H9 (cell line): ENCODE measurements at regions not wholly inside any gene's neighbourhood (a gene's known extent, or its start where the extent isn't known, plus 50 kb on each side); places are given as distances from the start of the nearest gene placed in this dataset.

Source experiments
- DNase-seq: peaks from one replicate; pipeline ENCODE4 v3.0.0-alpha.2; 2017
- H2AFZ ChIP-seq: one replicate; pipeline ENCODE4 v1.6.1; 2013; ENCODE audit warnings: mild to moderate bottlenecking, low read length, control low read depth, moderate library complexity
- H2AK5ac ChIP-seq: 2 replicates; pipeline ENCODE4 v1.6.1; 2013; ENCODE audit warnings: low read length, control low read depth, mixed read lengths; ENCODE audit not compliant: insufficient read length
- H2BK120ac ChIP-seq: one replicate; pipeline ENCODE4 v1.6.1; 2013; ENCODE audit warnings: low read depth, mild to moderate bottlenecking, low read length, control low read depth, inconsistent platforms; ENCODE audit not compliant: poor library complexity, severe bottlenecking
- H2BK12ac ChIP-seq: 2 replicates; pipeline ENCODE4 v1.6.1; 2013; ENCODE audit warnings: low read length, control low read depth, mixed read lengths, low read depth; ENCODE audit not compliant: insufficient read length
- H2BK15ac ChIP-seq: 2 replicates; pipeline ENCODE4 v1.6.1; 2013; ENCODE audit warnings: low read depth, low read length, control low read depth
- H2BK20ac ChIP-seq: one replicate; pipeline ENCODE4 v1.6.1; 2013; ENCODE audit warnings: low read depth, mild to moderate bottlenecking, low read length, control low read depth, inconsistent platforms; ENCODE audit not compliant: poor library complexity, severe bottlenecking
- H2BK5ac ChIP-seq: 2 replicates; pipeline ENCODE4 v1.6.1; 2013; ENCODE audit warnings: low read length, control low read depth, mixed read lengths; ENCODE audit not compliant: insufficient read length
- H3K14ac ChIP-seq: 2 replicates; pipeline ENCODE4 v1.6.1; 2013; ENCODE audit warnings: low read length, control low read depth; ENCODE audit not compliant: insufficient read depth
- H3K18ac ChIP-seq: 2 replicates; pipeline ENCODE4 v1.6.1; 2013; ENCODE audit warnings: low read depth, mild to moderate bottlenecking, mixed read lengths, low read length, control low read depth; ENCODE audit not compliant: insufficient read length
- H3K23ac ChIP-seq: 2 replicates; pipeline ENCODE4 v1.6.1; 2013; ENCODE audit warnings: low read length, control low read depth, mixed read lengths, low read depth; ENCODE audit not compliant: insufficient read length
- H3K23me2 ChIP-seq: 2 replicates; pipeline ENCODE4 v1.6.1; 2013; ENCODE audit warnings: low read depth, mild to moderate bottlenecking, mixed read lengths, low read length, control low read depth; ENCODE audit not compliant: insufficient read length, poor library complexity, severe bottlenecking
- H3K27ac ChIP-seq: 2 replicates; pipeline ENCODE4 v1.5.1; 2013; ENCODE audit warnings: low read length, control low read depth, mixed read lengths, low read depth; ENCODE audit not compliant: insufficient read length
- H3K27me3 ChIP-seq: 2 replicates; pipeline ENCODE4 v1.6.1; 2013; ENCODE audit warnings: low read length, control low read depth, inconsistent platforms; ENCODE audit not compliant: insufficient read depth
- H3K4ac ChIP-seq: 2 replicates; pipeline ENCODE4 v1.6.1; 2013; ENCODE audit warnings: low read depth, mild to moderate bottlenecking, control low read depth, inconsistent platforms, low read length, moderate library complexity
- H3K4me1 ChIP-seq: 2 replicates; pipeline ENCODE4 v1.6.1; 2013; ENCODE audit warnings: low read length, control low read depth, inconsistent platforms; ENCODE audit not compliant: insufficient read depth
- H3K4me2 ChIP-seq: 2 replicates; pipeline ENCODE4 v1.6.1; 2013; ENCODE audit warnings: low read length, control low read depth, mixed read lengths; ENCODE audit not compliant: insufficient read length, insufficient read depth
- H3K56ac ChIP-seq: 2 replicates; pipeline ENCODE4 v1.6.1; 2013; ENCODE audit warnings: low read depth, mild to moderate bottlenecking, mixed read lengths, low read length, control low read depth; ENCODE audit not compliant: insufficient read length
- H3K79me1 ChIP-seq: 2 replicates; pipeline ENCODE4 v1.6.1; 2013; ENCODE audit warnings: low read depth, mild to moderate bottlenecking, moderate library complexity, low read length, control low read depth, inconsistent platforms; ENCODE audit not compliant: insufficient read depth, poor library complexity, severe bottlenecking
- H3K79me2 ChIP-seq: 2 replicates; pipeline ENCODE4 v1.6.1; 2013; ENCODE audit warnings: low read length, control low read depth, inconsistent platforms; ENCODE audit not compliant: insufficient read depth
- H3K9ac ChIP-seq: 2 replicates; pipeline ENCODE4 v1.6.1; 2013; ENCODE audit warnings: low read length, control low read depth, mixed read lengths; ENCODE audit not compliant: insufficient read length; ENCODE audit errors: extremely low read depth
- H3K9me3 ChIP-seq: one replicate; pipeline ENCODE4 v1.6.1; 2013; ENCODE audit warnings: low read depth, low read length, inconsistent platforms; ENCODE audit not compliant: control insufficient read depth
- H3T11ph ChIP-seq: one replicate; pipeline ENCODE4 v1.6.1; 2013; ENCODE audit warnings: mild to moderate bottlenecking, low read length, control low read depth, inconsistent platforms
- H4K20me1 ChIP-seq: one replicate; pipeline ENCODE4 v1.6.1; 2013; ENCODE audit not compliant: control insufficient read depth, insufficient read length, insufficient read depth
- H4K5ac ChIP-seq: 2 replicates; pipeline ENCODE4 v1.6.1; 2013; ENCODE audit warnings: low read depth, mild to moderate bottlenecking, mixed read lengths, low read length, control low read depth; ENCODE audit not compliant: insufficient read length
- H4K8ac ChIP-seq: replicated peaks from 2 replicates; pipeline ENCODE4 v1.6.1; 2013; ENCODE audit warnings: low read length, control low read depth, mixed read lengths, low read depth; ENCODE audit not compliant: insufficient read length
- H4K91ac ChIP-seq: 2 replicates; pipeline ENCODE4 v1.6.1; 2013; ENCODE audit warnings: low read depth, mild to moderate bottlenecking, moderate library complexity, mixed read lengths, low read length, control low read depth; ENCODE audit not compliant: insufficient read length
- H3K27ac Mint-ChIP-seq, 3 experiments: 2 replicates in 2 of 3; 3 replicates in 1 of 3; pipeline ENCODE4 v1.8.0; 2020 to 2021; ENCODE audit warnings: mixed read lengths in 3 of 3, mild to moderate bottlenecking in 1 of 3, moderate library complexity in 1 of 3
- H3K27me3 Mint-ChIP-seq: 2 replicates; pipeline ENCODE4 v1.8.0; 2021; ENCODE audit warnings: low read depth, mild to moderate bottlenecking, moderate library complexity, mixed read lengths
- H3K36me3 Mint-ChIP-seq, 3 experiments: 2 replicates in 2 of 3; 3 replicates in 1 of 3; pipeline ENCODE4 v1.8.0; 2020 to 2021; ENCODE audit warnings: low read depth in 3 of 3, mixed read lengths in 3 of 3; ENCODE audit not compliant: insufficient read depth in 1 of 3
- H3K4me1 Mint-ChIP-seq, 2 experiments: 2 replicates each; pipeline ENCODE4 v1.8.0; 2020; ENCODE audit warnings: mixed read lengths in 2 of 2
- H3K4me3 Mint-ChIP-seq, 2 experiments: 2 replicates in 1 of 2; 3 replicates in 1 of 2; pipeline ENCODE4 v1.8.0; 2020 to 2021; ENCODE audit warnings: mild to moderate bottlenecking in 2 of 2, mixed read lengths in 2 of 2, moderate library complexity in 1 of 2
- H3K9me3 Mint-ChIP-seq, 2 experiments: 2 replicates in 1 of 2; 3 replicates in 1 of 2; pipeline ENCODE4 v1.8.0; 2020; ENCODE audit warnings: mild to moderate bottlenecking in 2 of 2, mixed read lengths in 2 of 2, moderate library complexity in 1 of 2
- WGBS: extraction: QIAGEN DNeasy Blood & Tissue Kit; methylation state at CpG from one replicate; pipeline ENCODE4 v1.1.7; 2013; ENCODE audit warnings: missing lambda C conversion rate, low lambda C conversion rate, mixed read lengths; ENCODE audit not compliant: insufficient read length; ENCODE audit errors: extremely low coverage; 5-methylcytosine and 5-hydroxymethylcytosine counted together
- TF ChIP-seq, protein P1 (sequence below): fragments of 200-600 bp; sonication (generic); conservative IDR thresholded peaks from 3 replicates; pipeline ENCODE4 v1.8.0; 2021; ENCODE audit warnings: antibody characterized with exemption, mild to moderate bottlenecking

DNA sequence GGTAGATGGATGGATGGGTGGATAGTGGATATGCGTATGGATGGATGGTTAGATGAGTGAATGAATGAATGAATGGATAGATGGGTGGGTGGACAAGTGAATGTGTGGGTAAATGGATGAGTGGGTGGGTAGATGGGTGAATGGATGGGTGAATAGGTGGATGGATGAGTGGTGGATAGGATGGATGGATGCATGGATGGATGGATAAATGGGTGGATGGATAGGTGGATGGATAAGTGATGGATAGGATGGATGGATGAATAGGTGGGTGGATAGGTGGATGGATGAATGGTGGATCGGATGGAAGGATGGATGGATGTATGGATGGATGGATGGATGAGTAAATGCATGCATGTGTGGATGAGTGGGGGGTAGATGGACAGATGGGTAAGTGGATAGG, 169.3 kb downstream of the ACKR3 start:
- Histone ChIP-seq H3T11ph (no peak overlapping the region), H2BK15ac (no peak overlapping the region), H2AK5ac (no peak overlapping the region), H4K91ac (no peak overlapping the region), H3K27ac (no peak overlapping the region), H3K79me1 (no peaks in the 10 kb centered on the region), H3K14ac (no peak overlapping the region), H3K4me1 (no peaks in the 10 kb centered on the region), H3K56ac (no peak overlapping the region), H3K23ac (no peak overlapping the region), H4K20me1 (no peaks in the 10 kb centered on the region), H2BK12ac (no peak overlapping the region), H3K9ac (no peak overlapping the region), H3K27me3 (no peaks in the 10 kb centered on the region), H4K8ac (no peak overlapping the region), H4K5ac (no peak overlapping the region), H2AFZ (no peak overlapping the region), H2BK120ac (no peak overlapping the region), H3K18ac (no peak overlapping the region), H3K23me2 (no peaks in the 10 kb centered on the region), H3K79me2 (no peaks in the 10 kb centered on the region), H3K4ac (no peak overlapping the region), H2BK20ac (no peak overlapping the region), H2BK5ac (no peak overlapping the region), H3K4me2 (no peak overlapping the region), H3K9me3 (no peaks in the 10 kb centered on the region)
- no peak for DNase-seq
- Mint-ChIP-seq H3K4me3 (no peak overlapping the region), H3K4me1 (no peaks in the 10 kb centered on the region), H3K9me3 (no peaks in the 10 kb centered on the region), H3K36me3 (no peaks in the 10 kb centered on the region), H3K27ac (no peak overlapping the region), H3K27me3 (peaks cover 7% of the 10 kb centered on the region)
- WGBS = 100% methylated on average over 2 of the region's 2 CpGs
- TF ChIP-seq, protein P1, sequence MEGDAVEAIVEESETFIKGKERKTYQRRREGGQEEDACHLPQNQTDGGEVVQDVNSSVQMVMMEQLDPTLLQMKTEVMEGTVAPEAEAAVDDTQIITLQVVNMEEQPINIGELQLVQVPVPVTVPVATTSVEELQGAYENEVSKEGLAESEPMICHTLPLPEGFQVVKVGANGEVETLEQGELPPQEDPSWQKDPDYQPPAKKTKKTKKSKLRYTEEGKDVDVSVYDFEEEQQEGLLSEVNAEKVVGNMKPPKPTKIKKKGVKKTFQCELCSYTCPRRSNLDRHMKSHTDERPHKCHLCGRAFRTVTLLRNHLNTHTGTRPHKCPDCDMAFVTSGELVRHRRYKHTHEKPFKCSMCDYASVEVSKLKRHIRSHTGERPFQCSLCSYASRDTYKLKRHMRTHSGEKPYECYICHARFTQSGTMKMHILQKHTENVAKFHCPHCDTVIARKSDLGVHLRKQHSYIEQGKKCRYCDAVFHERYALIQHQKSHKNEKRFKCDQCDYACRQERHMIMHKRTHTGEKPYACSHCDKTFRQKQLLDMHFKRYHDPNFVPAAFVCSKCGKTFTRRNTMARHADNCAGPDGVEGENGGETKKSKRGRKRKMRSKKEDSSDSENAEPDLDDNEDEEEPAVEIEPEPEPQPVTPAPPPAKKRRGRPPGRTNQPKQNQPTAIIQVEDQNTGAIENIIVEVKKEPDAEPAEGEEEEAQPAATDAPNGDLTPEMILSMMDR = no peak
